GM23248 (cell line): ENCODE measurements at regions not wholly inside any gene's neighbourhood (a gene's known extent, or its start where the extent isn't known, plus 50 kb on each side); places are given as distances from the start of the nearest gene placed in this dataset.

Experiments used
- DNase-seq: peaks from one replicate; pipeline ENCODE4 v3.0.0-alpha.2; 2015
- H2AFZ ChIP-seq: fragments of 200-600 bp; sonication (generic); 2 replicates; pipeline ENCODE4 v1.6.1; 2016; ENCODE audit warnings: antibody characterized with exemption
- H3F3A ChIP-seq: fragments of 200-600 bp; sonication (generic); 2 replicates; pipeline ENCODE4 v1.6.1; 2016; ENCODE audit warnings: mild to moderate bottlenecking, antibody characterized with exemption, mixed run types; ENCODE audit not compliant: insufficient read depth
- H3K27ac ChIP-seq: fragments of 200-600 bp; sonication (generic); 2 replicates; pipeline ENCODE4 v1.5.1; 2016; ENCODE audit warnings: mild to moderate bottlenecking
- H3K27me3 ChIP-seq: fragments of 200-600 bp; sonication (generic); replicated peaks from 2 replicates; pipeline ENCODE4 v1.6.1; 2016; ENCODE audit warnings: mild to moderate bottlenecking; ENCODE audit not compliant: insufficient read depth
- H3K36me3 ChIP-seq: fragments of 200-600 bp; sonication (generic); 2 replicates; pipeline ENCODE4 v1.6.1; 2016; ENCODE audit warnings: low read depth, mild to moderate bottlenecking
- H3K4me1 ChIP-seq: fragments of 200-600 bp; sonication (generic); 2 replicates; pipeline ENCODE4 v1.6.1; 2016; ENCODE audit warnings: mild to moderate bottlenecking; ENCODE audit not compliant: insufficient read depth
- H3K4me2 ChIP-seq: fragments of 200-600 bp; sonication (generic); one replicate; pipeline ENCODE4 v1.6.1; 2016; ENCODE audit warnings: mild to moderate bottlenecking; ENCODE audit not compliant: unreplicated experiment
- H3K4me3 ChIP-seq: fragments of 200-600 bp; sonication (generic); 2 replicates; pipeline ENCODE4 v1.5.1; 2016; ENCODE audit warnings: mild to moderate bottlenecking
- H3K79me2 ChIP-seq: fragments of 200-600 bp; sonication (generic); 2 replicates; pipeline ENCODE4 v1.6.1; 2016; ENCODE audit warnings: mild to moderate bottlenecking; ENCODE audit not compliant: insufficient read depth
- H3K9ac ChIP-seq: fragments of 200-600 bp; sonication (generic); 2 replicates; pipeline ENCODE4 v1.6.1; 2016; ENCODE audit warnings: mild to moderate bottlenecking
- H3K9me2 ChIP-seq: fragments of 200-600 bp; sonication (generic); 2 replicates; pipeline ENCODE4 v1.6.1; 2016; ENCODE audit warnings: mixed run types, mild to moderate bottlenecking, moderate library complexity; ENCODE audit not compliant: insufficient read depth
- H3K9me3 ChIP-seq: fragments of 200-600 bp; sonication (generic); one replicate; pipeline ENCODE4 v1.6.1; 2017; ENCODE audit warnings: low read depth
- H4K20me1 ChIP-seq: fragments of 200-600 bp; sonication (generic); 2 replicates; pipeline ENCODE4 v1.6.0; 2016; ENCODE audit not compliant: insufficient read depth
- EZH2 ChIP-seq: fragments of 200-600 bp; sonication (generic); IDR thresholded peaks from 2 replicates; pipeline ENCODE4 v1.6.1; 2018; ENCODE audit warnings: antibody characterized with exemption, mild to moderate bottlenecking; ENCODE audit not compliant: insufficient read depth, poor library complexity, severe bottlenecking
- EZH2phosphoT487 ChIP-seq: fragments of 200-600 bp; sonication (generic); IDR thresholded peaks from 2 replicates; pipeline ENCODE4 v1.6.1; 2018; ENCODE audit warnings: antibody characterized with exemption, moderate library complexity, mild to moderate bottlenecking, low read depth; ENCODE audit not compliant: insufficient read depth
- WGBS, 2 experiments: methylation state at CpG; one replicate each; pipeline ENCODE4 v1.1.6; 2015 to 2017; ENCODE audit warnings: low lambda C conversion rate in 2 of 2, low coverage in 1 of 2; ENCODE audit errors: missing lambda C conversion rate in 2 of 2; 5-methylcytosine and 5-hydroxymethylcytosine counted together
- in situ Hi-C: fragments of 300-500 bp; cut with MboI; formaldehyde crosslinking; loops from 2 replicates; pipeline ENCODE4 v1.15.0; 2020

DNA sequence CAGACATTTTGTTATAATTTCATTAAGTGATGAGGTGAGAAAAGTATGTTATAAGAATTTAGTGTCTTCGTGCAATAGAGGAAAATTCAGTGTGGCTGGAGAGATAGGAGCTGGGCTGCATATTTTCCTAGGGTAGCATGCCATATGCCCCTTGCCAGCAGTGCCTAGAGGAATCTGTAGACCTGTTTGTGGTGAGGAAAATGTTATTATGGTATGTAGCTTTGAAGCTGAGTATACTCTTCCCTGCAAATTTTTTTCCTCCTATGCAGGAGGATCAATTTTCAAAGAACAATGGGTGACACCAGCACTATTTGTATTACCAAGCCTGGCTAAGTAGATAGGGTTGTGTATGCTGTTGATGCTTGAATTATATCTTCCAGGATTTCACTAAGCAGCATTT, 200.6 kb downstream of the EDEM1 start:
- TF ChIP-seq EZH2 (no peak), EZH2phosphoT487 (no peak)
- Histone ChIP-seq H3K79me2 (no peaks in the 10 kb centered on the region), H3K9ac (no peak overlapping the region), H3K27ac (no peak overlapping the region), H3K4me1 (no peaks in the 10 kb centered on the region), H3K27me3 (no peaks in the 10 kb centered on the region), H2AFZ (no peak overlapping the region), H4K20me1 (no peaks in the 10 kb centered on the region), H3K36me3 (no peaks in the 10 kb centered on the region), H3K9me2 (no peaks in the 10 kb centered on the region), H3K9me3 (no peaks in the 10 kb centered on the region), H3K4me3 (no peak overlapping the region), H3F3A (no peaks in the 10 kb centered on the region), H3K4me2 (no peak overlapping the region)
- WGBS, 2 experiments = 11 to 30% methylated on average over 1 of the region's 1 CpG
- DNase-seq = no peak
- in situ Hi-C loops = no loop called here

- H3K4me2 ChIP-seq = no peak overlapping the region
Observed at GRCh38 chr3:5389057-5389456, 201.6 kb downstream of the EDEM1 start.

DNA sequence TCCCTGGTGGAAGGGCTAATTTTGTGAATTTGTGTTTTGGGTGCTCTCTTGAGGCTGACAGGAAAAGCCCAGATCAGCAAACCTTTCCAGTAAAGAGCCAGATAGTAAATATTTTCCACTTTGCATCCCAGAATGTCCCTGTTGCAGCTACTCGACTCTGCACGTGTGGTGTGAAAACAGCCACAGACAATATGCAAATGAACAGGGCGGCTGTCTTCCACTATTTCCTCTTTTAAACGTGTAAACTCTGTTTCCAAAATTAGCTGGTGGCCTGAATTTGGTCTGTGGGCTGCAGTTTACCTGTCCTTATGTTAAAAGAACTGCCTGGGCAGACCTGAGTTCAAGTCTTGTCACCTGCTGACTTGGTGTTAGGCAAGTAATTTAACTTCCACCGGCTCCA, 202.7 kb downstream of the EDEM1 start:
- H3K9me2 ChIP-seq = no peaks in the 10 kb centered on the region
- no peaks in the 10 kb centered on the region for H3K79me2 ChIP-seq
- 9 to 12% methylated on average over 5 of the region's 5 CpGs for WGBS, 2 experiments
- TF ChIP-seq EZH2 (no peak), EZH2phosphoT487 (no peak)
- no peak overlapping the region for H3K4me3 ChIP-seq
- in situ Hi-C loops = no loop called here
- no peak overlapping the region for H3K9ac ChIP-seq
- no peaks in the 10 kb centered on the region for H3K27me3 ChIP-seq
- no peak for DNase-seq
- H3K27ac ChIP-seq = no peak overlapping the region
- H4K20me1 ChIP-seq = no peaks in the 10 kb centered on the region
- no peak overlapping the region for H3K4me2 ChIP-seq
- H2AFZ ChIP-seq = no peak overlapping the region
- H3K9me3 ChIP-seq = no peaks in the 10 kb centered on the region
- H3K4me1 ChIP-seq = no peaks in the 10 kb centered on the region
- H3F3A ChIP-seq = no peaks in the 10 kb centered on the region
- H3K36me3 ChIP-seq = no peaks in the 10 kb centered on the region

More at GRCh38 chr3:5389057-5389456, 201.6 kb downstream of the EDEM1 start:
- in situ Hi-C loops = no loop called here
- Histone ChIP-seq H3K9me2 (no peaks in the 10 kb centered on the region), H3K9ac (no peak overlapping the region), H2AFZ (no peak overlapping the region), H3K27ac (no peak overlapping the region), H3F3A (no peaks in the 10 kb centered on the region), H3K9me3 (no peaks in the 10 kb centered on the region), H3K4me3 (no peak overlapping the region), H3K4me1 (no peaks in the 10 kb centered on the region), H3K27me3 (no peaks in the 10 kb centered on the region), H4K20me1 (no peaks in the 10 kb centered on the region), H3K36me3 (no peaks in the 10 kb centered on the region), H3K79me2 (no peaks in the 10 kb centered on the region)
- TF ChIP-seq EZH2phosphoT487 = no peak
- TF ChIP-seq EZH2 = no peak
- no peak for DNase-seq
- 56 to 64% methylated on average over 4 of the region's 4 CpGs for WGBS, 2 experiments

DNA sequence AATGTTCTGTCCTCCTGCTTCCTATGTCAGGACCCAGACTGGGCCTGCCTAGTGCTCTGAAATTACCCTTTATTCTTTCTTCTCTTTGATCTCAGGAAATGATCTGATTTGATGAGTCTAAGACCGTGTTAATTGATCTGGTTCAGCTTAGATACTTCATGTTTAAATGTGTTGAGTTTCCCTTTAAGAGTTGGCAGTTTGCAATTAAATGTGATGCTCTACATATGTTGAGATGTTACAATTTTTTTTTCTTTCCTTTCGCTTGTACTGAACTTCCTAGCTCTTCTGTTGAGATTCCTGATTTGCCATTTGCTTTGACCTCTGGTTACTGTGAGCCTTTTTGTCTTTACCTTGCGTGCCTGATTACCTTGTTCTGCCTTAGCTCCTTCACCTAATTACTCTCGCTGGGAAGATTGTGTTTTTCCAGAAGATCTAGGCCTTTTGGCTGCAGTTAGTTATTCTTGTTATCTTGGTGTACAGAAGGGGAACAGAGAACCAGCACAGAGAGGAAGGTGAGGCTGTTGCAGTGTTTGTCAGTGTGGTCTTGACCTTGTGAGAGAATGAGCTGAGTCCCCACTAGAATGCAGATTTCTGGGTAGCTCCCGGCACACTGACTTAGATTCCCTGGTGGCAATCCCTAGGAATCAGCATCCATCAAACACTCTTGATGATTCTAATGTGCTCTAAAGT, 203.6 kb downstream of the EDEM1 start:
- H4K20me1 ChIP-seq = no peaks in the 10 kb centered on the region
- no peak overlapping the region for H3K27ac ChIP-seq
- no peak overlapping the region for H3K4me2 ChIP-seq
- no peaks in the 10 kb centered on the region for H3K4me1 ChIP-seq
- TF ChIP-seq EZH2 = no peak
- no peak for TF ChIP-seq EZH2phosphoT487
- in situ Hi-C loops = no loop called here
- H3K9me2 ChIP-seq = no peaks in the 10 kb centered on the region
- H3K79me2 ChIP-seq = no peaks in the 10 kb centered on the region
- H3K27me3 ChIP-seq = no peaks in the 10 kb centered on the region
- H3K4me3 ChIP-seq = no peak overlapping the region
- H2AFZ ChIP-seq = no peak overlapping the region
- WGBS, 2 experiments = 12% methylated on average over 5 of the region's 5 CpGs
- no peaks in the 10 kb centered on the region for H3K36me3 ChIP-seq
- no peaks in the 10 kb centered on the region for H3F3A ChIP-seq
- no peaks in the 10 kb centered on the region for H3K9me3 ChIP-seq
- DNase-seq = no peak
- H3K9ac ChIP-seq = no peak overlapping the region
